ENCODE measurements at regions not wholly inside any gene's neighbourhood (a gene's known extent, or its start where the extent isn't known, plus 50 kb on each side); places are given as distances from the start of the nearest gene placed in this dataset.

DNA sequence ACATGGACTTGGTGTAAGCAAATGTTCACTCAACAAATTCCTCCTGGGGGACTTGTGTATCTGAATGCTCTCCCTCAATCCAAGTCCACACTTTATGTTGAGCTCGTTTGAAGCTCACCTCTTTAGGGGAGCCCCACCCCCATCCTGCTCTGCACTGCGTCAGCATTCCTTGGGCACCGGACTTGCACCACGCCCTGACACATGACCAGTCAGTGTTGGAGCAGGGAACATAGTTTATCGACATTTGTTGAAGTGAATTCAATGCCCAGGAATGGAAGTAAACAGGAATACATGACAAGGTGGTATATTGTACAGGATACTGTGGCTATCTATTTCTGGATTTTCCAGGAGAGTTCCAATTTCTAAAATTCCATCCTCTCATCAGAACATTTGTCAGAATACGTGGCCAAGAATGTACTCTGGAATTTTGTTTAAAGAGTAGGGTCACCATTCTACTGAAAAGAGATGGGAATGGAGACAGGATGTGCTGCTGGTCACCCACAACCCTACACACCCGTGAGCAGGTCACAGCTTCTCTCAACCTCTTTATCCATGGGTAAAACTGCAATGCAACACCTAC is 60.0 kb upstream of the LNX1 start:
- DNase-seq, result no peak
- Histone ChIP-seq H3K27me3 (ENCODE audit: insufficient read depth, low read length, poor library complexity, severe bottlenecking) (no peaks in the 10 kb centered on the region), H3K4me3 (ENCODE audit: low read length) (no peak overlapping the region), H3K9me3 (ENCODE audit: low read length) (no peaks in the 10 kb centered on the region), H3K27ac (ENCODE audit: low read depth, low read length) (no peak overlapping the region), H3K36me3 (ENCODE audit: insufficient read depth, low read length) (no peaks in the 10 kb centered on the region), H3K4me1 (ENCODE audit: insufficient read depth, low read length) (no peaks in the 10 kb centered on the region)
- POLR2A ChIA-PET, result no interaction called here
- CTCF ChIA-PET, result no interaction called here
- H3K9me3 Mint-ChIP-seq, result peaks cover 0 to 3% (median 0%) of the 10 kb centered on the region in 5 donors
- H3K4me3 Mint-ChIP-seq, result no peak overlapping the region
- no peak overlapping the region for H3K27ac Mint-ChIP-seq
- no peaks in the 10 kb centered on the region for H3K4me1 Mint-ChIP-seq
- H3K36me3 Mint-ChIP-seq, result no peaks in the 10 kb centered on the region
- peaks cover 0 to 6% of the 10 kb centered on the region in 2 donors for H3K27me3 Mint-ChIP-seq

DNA sequence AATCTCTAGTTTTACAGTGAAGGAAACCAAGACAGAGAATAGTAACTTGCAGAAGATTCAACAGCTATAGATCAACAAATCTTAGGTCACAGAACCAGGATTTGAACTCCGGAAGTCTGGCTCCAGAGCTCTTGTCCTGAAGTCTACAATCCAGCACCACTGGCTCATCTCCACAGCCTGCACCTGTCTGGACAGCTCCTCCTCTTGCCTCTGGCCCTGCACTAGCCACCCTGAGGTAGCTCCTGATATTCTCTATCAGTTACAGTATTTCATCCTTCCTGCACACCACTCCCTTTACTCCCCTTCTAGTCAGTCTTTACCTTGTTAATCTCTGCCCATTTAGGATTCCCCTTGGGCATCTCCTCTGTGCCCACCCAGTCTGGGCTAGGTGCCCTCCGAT is 58.1 kb upstream of the LNX1 start:
- Mint-ChIP-seq H3K9me3 (peaks cover 0 to 3% (median 0%) of the 10 kb centered on the region in 5 donors), H3K36me3 (no peaks in the 10 kb centered on the region), H3K27ac (no peak overlapping the region), H3K4me1 (no peaks in the 10 kb centered on the region), H3K4me3 (no peak overlapping the region), H3K27me3 (peaks cover 0 to 4% of the 10 kb centered on the region in 2 donors)
- Histone ChIP-seq H3K36me3 (ENCODE audit: insufficient read depth, low read length) (no peaks in the 10 kb centered on the region), H3K9me3 (ENCODE audit: low read length) (no peaks in the 10 kb centered on the region), H3K4me3 (ENCODE audit: low read length) (no peak overlapping the region), H3K27me3 (ENCODE audit: insufficient read depth, low read length, poor library complexity, severe bottlenecking) (no peaks in the 10 kb centered on the region), H3K27ac (ENCODE audit: low read depth, low read length) (no peak overlapping the region), H3K4me1 (ENCODE audit: insufficient read depth, low read length) (no peaks in the 10 kb centered on the region)
- ChIA-PET POLR2A (no interaction called here), CTCF (no interaction called here)
- no peak for DNase-seq

DNA sequence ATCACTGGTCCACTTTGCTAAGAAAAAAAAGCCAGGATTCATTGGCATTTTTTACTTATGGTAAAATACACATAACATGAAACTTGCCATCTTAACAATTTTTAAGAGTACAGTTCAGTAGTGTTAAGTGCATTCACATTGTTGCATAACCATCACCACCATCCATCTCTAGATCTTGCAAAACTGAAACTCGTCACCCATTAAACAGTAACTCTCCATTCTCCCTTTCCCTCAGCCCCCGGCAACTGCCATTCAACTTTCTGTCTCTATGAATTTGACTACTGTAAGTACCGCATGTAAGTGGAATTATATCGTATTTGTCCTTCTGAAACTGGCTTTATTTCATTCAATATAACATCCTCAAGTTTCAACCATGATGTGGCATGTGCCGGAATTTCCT is 56.3 kb upstream of the LNX1 start:
- Mint-ChIP-seq H3K27me3 (peaks cover 0 to 4% of the 10 kb centered on the region in 2 donors), H3K4me1 (no peaks in the 10 kb centered on the region), H3K36me3 (no peaks in the 10 kb centered on the region), H3K9me3 (peaks cover 0 to 3% (median 0%) of the 10 kb centered on the region in 5 donors), H3K4me3 (no peak overlapping the region), H3K27ac (no peak overlapping the region)
- H3K4me3 ChIP-seq (ENCODE audit: low read length), result no peak overlapping the region
- no peaks in the 10 kb centered on the region for H3K9me3 ChIP-seq (ENCODE audit: low read length)
- H3K4me1 ChIP-seq (ENCODE audit: insufficient read depth, low read length), result no peaks in the 10 kb centered on the region
- ChIA-PET CTCF (no interaction called here), POLR2A (no interaction called here)
- H3K27me3 ChIP-seq (ENCODE audit: insufficient read depth, low read length, poor library complexity, severe bottlenecking), result no peaks in the 10 kb centered on the region
- DNase-seq, result no peak
- no peaks in the 10 kb centered on the region for H3K36me3 ChIP-seq (ENCODE audit: insufficient read depth, low read length)
- no peak overlapping the region for H3K27ac ChIP-seq (ENCODE audit: low read depth, low read length)

DNA sequence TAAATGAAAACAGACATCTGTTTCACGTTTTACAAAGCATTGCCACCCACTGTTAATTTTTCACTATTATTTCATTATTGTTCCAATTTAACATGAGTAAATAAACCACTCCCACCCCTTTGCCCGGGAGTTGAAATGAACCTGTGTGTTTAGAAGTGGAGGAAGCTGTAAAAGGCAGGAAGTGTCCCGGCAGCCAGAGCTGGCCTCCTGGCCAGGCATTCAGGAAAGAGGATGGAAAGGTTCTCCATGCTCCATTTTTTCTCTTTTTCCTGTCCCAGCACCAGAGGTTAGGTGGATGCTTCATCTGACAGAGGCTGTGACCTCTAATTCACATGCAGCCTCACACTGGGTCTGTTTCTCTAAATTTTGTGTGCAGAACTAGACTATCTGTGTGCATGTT is 55.5 kb upstream of the LNX1 start:
- Mint-ChIP-seq H3K27ac (no peak overlapping the region), H3K4me3 (no peak overlapping the region), H3K9me3 (peaks cover 0 to 3% (median 0%) of the 10 kb centered on the region in 5 donors), H3K36me3 (no peaks in the 10 kb centered on the region), H3K27me3 (peaks cover 0 to 4% of the 10 kb centered on the region in 2 donors), H3K4me1 (no peaks in the 10 kb centered on the region)
- Histone ChIP-seq H3K4me1 (ENCODE audit: insufficient read depth, low read length) (no peaks in the 10 kb centered on the region), H3K9me3 (ENCODE audit: low read length) (no peaks in the 10 kb centered on the region), H3K27ac (ENCODE audit: low read depth, low read length) (no peak overlapping the region), H3K27me3 (ENCODE audit: insufficient read depth, low read length, poor library complexity, severe bottlenecking) (no peaks in the 10 kb centered on the region), H3K36me3 (ENCODE audit: insufficient read depth, low read length) (no peaks in the 10 kb centered on the region), H3K4me3 (ENCODE audit: low read length) (no peak overlapping the region)
- POLR2A ChIA-PET, result no interaction called here
- CTCF ChIA-PET, result no interaction called here
- DNase-seq, result no peak

DNA sequence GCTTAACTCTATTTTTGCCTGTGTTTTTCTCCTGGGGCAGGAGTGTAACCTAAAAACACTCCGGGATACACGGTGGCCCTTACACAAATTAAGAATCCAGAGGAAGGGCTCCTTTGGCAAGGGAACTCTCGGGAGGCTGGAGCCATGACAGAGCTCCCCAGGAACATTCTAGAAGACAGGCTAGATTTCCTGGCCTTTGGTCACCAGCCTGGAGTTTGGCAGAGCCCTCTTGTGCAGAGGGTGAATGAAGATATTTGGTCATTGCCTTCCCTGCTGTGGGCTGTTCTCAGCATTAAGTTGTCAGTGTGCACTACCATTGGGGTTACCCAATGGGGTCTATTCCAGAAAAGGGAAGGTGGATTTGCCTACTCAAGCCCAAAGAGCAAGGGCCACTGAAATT is 53.8 kb upstream of the LNX1 start:
- ChIA-PET POLR2A (no interaction called here), CTCF (no interaction called here)
- Mint-ChIP-seq H3K4me3 (no peak overlapping the region), H3K27me3 (peaks cover 0 to 5% of the 10 kb centered on the region in 2 donors), H3K36me3 (no peaks in the 10 kb centered on the region), H3K27ac (no peak overlapping the region), H3K9me3 (peaks cover 0 to 3% (median 0%) of the 10 kb centered on the region in 5 donors), H3K4me1 (no peaks in the 10 kb centered on the region)
- H3K4me3 ChIP-seq (ENCODE audit: low read length), result no peak overlapping the region
- H3K27me3 ChIP-seq (ENCODE audit: insufficient read depth, low read length, poor library complexity, severe bottlenecking), result no peaks in the 10 kb centered on the region
- no peaks in the 10 kb centered on the region for H3K36me3 ChIP-seq (ENCODE audit: insufficient read depth, low read length)
- no peak for DNase-seq
- no peak overlapping the region for H3K27ac ChIP-seq (ENCODE audit: low read depth, low read length)
- no peaks in the 10 kb centered on the region for H3K4me1 ChIP-seq (ENCODE audit: insufficient read depth, low read length)
- H3K9me3 ChIP-seq (ENCODE audit: low read length), result no peaks in the 10 kb centered on the region

DNA sequence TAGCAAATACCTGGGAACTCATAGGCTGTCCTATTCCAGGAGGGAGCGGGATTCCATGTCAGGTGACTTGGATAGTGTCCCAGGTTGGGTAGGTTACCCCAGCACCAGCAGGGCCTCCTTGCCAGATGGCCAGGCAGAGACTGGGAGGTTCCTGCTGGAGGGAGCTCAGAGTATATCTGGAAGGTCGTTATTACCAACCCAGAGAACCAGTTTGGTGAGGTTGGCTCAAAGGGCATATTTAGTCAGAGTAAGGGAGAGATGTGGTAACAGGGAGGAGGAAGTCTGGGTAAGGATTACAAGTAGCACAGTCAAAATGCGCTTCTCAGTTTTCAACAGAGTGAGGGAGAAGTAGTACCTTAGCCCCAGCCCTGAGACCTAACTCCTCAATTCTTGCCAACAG is 53.3 kb upstream of the LNX1 start:
- H3K27ac Mint-ChIP-seq, result no peak overlapping the region
- DNase-seq, result no peak
- Histone ChIP-seq H3K27me3 (ENCODE audit: insufficient read depth, low read length, poor library complexity, severe bottlenecking) (no peaks in the 10 kb centered on the region), H3K9me3 (ENCODE audit: low read length) (no peaks in the 10 kb centered on the region), H3K27ac (ENCODE audit: low read depth, low read length) (no peak overlapping the region), H3K36me3 (ENCODE audit: insufficient read depth, low read length) (no peaks in the 10 kb centered on the region), H3K4me1 (ENCODE audit: insufficient read depth, low read length) (no peaks in the 10 kb centered on the region), H3K4me3 (ENCODE audit: low read length) (no peak overlapping the region)
- H3K36me3 Mint-ChIP-seq, result no peaks in the 10 kb centered on the region
- no peak overlapping the region for H3K4me3 Mint-ChIP-seq
- H3K4me1 Mint-ChIP-seq, result no peaks in the 10 kb centered on the region
- ChIA-PET POLR2A (no interaction called here), CTCF (no interaction called here)
- peaks cover 0 to 5% of the 10 kb centered on the region in 2 donors for H3K27me3 Mint-ChIP-seq
- peaks cover 0 to 2% (median 0%) of the 10 kb centered on the region in 5 donors for H3K9me3 Mint-ChIP-seq
